ENCODE measurements at regions not wholly inside any gene's neighbourhood (a gene's known extent, or its start where the extent isn't known, plus 50 kb on each side); places are given as distances from the start of the nearest gene placed in this dataset.

DNA sequence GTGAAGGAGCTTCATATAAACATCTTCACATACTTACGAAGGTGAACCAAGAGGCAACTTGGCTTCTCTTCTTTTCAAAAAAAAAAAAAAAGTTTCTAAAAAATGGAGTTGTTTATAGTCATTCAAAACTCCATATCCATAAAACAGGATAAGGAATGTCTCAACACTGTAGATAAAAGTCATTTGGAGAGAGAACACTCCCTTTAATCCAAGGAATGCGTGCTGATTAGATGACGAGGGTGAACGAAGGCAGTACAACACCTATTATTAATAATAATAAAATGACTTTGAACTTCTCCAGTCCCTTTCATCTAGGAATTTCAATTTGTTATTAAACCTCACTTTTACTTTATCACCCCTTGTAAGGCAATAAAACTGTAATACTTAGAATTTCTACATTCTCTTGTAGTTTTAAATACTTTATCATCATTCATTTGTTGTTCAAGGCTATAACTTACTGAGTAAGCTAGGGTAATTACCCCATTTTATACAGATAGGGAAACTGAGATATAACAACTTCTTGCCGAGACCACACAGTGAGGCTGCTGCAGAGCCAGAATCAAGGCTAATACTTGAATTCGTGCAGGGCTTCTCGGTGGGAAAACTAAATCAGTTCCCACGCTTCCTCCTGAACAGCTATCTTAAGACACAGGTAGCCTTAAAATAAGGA, 377.1 kb downstream of the EFNA5 start:
- DNase-seq (ENCODE audit: low spot score): no peak

DNA sequence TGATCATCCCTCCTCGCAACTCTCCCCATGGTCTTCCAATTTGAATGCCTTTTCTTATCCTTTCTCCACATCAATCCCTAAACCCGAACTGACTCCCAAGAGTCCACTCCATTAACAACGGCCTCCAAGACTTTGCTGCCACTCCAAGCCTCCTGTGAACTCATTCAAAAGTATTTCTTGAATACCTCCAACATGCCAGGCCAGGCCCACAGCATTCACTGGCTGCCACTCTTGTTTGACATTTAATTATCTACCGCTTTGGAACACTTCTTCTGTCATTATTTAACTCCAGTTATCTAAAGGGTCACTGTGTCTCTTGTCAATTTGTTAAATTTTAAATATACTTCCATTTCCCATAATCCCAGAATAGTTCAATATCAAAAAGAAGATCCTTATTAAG, 378.9 kb downstream of the EFNA5 start:
- no peak for DNase-seq (ENCODE audit: low spot score)

DNA sequence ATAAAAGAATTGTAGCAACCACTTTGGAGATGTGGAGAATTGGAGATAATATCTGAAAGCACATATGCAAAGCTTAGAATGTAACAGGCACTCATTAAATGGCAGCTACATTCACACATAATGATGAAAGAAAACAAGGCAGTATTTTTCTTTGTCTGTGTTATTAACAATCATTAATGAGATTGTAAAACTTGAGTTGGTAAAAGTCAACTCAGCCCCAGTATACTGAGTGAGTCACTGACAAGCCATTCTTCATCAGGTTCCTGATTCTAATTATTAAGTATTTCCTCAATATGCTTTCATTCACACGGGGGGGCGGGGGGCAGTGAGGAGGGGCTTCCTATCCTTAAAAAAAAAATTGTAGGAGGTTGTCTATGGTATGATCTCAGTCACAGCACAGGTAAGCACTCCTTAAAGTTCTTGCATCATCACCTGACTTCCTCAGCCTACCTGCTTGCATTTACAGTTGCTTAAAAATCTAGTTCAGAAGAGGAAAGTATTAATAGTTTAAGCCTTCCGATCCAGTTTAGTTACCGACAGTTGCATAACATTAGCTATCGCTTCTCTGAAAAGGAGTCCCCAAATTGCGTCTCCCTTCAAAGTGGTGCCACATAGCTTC, 379.8 kb downstream of the EFNA5 start:
- DNase-seq (ENCODE audit: low spot score): no peak

DNA sequence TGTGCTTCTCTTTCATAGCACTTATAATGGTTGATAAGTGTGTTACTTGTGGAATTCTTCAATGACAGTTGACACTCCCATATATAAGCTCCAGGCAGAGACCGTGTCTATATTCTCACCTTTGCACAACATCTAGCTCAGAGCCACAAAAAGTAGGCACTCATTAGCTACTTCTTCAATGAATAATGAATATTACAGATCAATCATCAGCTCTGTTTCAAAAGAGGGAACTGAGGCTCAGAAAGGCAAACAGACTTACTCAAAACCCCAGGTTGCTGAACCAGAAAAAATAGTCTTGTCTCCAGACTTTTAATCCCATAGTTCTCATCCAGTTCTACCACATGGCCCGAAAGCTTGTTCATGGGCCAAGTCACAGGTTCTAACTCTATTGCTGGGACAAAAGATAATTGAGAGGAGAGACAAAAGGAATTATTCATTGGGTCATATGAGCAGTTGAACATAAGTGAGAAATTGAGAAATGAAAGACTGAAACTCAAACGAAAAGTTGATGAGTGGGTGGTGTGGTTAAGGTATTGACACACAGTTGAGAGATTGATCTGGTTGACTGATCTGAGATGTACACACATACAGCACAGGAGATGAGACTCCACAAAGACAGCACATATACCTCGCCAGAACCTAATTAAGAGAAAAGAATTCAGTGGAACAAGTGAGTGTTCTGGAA, 381.6 kb downstream of the EFNA5 start:
- no peak for DNase-seq (ENCODE audit: low spot score)

DNA sequence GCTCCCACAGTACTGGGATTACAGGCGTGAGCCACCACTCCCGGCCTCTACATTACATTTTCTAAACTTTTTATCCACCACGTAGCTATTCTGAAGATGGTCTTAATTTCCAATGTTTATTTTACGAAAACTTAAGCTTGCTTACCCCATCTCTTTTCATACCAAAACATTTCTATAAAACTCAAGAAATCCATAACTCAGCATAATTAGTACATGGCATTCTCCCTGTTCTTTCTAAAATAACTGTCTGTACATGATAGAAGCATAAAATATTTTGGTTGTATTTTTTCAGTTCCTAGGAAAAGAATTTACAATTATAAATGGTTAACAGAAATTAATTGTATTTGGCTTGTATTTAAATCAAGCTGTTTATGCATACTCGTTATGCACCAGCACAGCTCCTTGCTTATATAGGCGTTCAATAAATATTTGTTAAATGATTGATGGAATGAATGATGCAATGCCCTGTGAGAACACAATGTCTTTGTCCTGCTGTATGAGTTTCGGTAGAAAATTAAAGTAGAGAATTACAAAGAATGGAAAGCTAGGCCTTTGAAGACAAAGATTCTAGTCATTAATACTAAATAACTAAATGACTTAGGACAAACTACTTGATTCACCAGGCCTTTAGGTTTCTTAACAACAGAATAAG, 384.2 kb downstream of the EFNA5 start:
- DNase-seq (ENCODE audit: low spot score): no peak

DNA sequence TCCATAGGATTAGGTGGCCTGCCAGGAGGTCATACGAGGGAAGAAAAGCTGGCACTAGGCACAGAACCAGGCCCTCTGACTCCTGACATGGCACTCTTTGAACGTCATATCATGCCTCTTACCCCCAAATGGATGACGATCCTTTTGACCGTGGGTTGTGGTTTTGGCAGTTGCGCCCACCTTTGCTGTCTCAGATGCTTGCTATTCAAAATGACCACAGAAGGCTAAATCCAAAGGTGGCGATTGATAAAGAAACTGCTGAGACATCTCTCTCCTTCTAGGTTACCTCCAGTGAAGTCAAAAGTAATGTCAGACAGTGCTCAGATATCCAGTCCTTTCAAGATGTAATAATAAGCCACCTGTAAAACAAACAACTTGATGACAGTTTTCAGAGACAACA, 385.0 kb downstream of the EFNA5 start:
- DNase-seq (ENCODE audit: low spot score): no peak

DNA sequence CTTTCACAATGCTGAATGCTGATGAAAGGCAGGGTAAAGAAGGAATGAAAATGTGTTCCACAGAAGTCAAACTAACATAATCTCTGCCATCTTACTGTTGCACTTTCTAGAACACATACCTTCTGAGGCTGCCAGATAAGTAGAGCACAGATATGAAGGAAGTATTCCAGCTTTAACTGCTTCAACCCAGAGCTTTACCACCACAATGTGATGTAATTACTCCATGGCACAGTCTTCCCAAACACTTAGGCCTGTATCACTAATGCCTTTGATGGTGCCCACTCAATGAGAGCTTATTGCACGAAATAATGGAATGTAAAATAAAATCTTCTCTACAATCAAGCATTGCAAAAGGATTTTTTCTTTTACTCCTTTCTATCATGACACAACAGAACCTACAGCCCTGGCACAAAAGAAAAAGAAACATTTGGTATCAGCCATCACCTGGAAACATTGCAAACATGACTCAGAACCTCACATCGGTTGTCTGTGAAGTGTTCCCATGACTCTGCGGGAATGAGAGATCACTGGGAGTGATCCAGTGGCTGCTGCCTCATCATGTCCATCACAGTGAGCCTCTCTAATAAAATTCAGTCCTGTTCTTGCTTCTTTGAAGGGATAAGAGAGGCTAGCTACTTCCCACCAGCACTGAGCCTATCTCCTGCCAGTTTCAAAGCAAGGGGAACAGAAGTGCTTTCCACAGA, 385.8 kb downstream of the EFNA5 start:
- no peak for DNase-seq (ENCODE audit: low spot score)

DNA sequence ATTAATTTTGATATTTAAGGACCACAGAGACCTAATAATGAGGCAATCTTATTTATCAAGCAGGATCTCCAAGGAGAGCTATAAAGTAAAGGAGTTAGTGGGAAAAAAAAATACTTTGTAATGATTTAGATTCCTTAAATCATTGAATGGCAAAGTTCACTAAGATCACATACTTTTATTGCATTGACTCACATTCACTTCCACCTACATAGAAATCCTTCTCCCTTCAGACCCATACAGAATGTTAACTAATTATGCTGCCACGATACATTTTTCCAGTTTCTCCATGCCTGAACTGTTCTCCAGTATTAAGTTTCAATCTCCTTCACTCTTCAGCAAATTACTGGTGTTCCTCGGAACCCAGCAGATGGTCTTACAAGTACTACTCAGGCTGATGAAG, 388.7 kb downstream of the EFNA5 start:
- no peak for DNase-seq (ENCODE audit: low spot score)

DNA sequence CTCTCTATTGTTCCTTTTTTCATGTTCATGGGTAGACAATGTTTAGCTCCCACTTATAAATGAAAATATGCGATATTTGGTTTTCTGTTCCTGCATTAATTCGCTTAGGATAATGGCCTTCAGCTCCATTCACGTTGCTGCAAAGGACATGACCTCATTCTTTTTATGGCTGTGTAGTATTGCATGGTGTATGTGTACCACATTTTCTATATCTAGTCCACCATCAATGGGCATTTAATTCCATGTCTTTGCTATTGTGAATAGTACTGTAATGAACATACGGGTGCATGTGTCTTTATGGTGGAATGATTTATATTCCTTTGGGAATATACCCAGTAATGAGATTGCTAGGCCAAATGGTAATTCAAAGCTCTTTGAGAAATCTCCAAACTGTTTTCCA, 392.0 kb downstream of the EFNA5 start:
- no peak for DNase-seq (ENCODE audit: low spot score)

DNA sequence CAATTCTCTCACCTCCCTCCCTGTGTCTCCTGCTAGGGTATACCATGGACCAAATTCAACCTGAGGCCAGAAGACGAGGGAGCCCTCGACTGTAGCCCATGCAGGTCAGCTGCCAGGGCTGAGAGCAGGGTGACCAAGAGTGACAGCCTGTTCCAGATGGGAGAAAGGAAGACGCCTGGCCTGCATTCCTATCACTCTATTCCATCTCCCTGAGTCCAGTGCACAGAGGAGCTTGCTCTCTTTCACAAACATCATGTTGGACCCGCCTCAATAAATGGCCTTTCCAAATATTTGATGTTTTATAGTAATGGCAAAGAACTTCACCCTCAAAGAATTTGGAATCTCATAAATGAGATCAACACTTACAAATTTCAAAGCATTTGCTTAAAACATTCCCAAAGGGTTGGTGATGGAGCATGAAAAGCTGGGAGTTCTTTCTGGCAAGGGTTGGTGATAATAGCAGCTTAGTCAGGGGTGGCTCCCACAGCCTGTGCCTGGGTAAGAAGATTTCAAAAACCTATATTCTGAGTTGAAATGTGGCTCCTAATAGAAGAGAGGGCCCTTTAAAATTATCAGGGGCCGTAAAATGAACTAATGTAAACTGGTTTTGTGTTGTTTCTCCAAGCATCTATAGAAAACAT, 393.1 kb downstream of the EFNA5 start:
- no peak for DNase-seq (ENCODE audit: low spot score)

DNA sequence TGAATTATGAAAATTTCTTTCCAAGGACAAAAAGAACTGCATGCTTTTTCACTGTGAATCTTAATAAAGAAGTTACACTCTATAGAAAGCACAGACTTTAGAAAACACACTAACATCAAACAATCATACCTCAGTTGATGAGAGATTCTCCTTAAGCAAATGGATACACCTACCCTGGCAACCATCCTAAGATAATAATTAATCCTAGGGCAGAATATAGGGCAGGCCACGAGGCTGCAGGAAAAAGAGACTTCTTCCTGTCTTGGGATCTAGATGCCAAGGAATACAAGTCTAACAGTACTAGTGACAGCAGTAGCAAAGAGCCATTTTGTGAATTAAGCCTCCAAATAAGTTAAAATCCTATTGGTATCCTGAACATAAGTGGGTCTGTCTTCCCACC, 395.4 kb downstream of the EFNA5 start:
- no peak for DNase-seq (ENCODE audit: low spot score)

DNA sequence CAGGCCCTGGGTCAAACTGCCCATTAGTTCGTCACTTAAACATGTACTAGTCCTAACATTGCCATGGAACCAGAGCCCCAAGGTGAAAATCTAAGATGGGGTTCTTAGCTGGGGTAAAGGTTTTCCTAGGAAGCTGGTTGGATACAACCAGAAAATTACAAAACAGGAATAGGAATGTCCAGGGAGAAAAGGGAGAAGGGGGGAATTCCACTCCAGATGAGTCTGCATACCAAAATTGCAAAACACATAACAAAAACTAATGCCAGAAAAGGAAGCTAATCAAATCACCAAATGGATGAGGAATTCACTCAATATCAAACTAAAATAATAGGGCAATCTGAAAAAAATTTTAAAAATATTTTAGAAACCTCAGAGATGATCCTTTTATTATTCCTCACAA, 396.2 kb downstream of the EFNA5 start:
- peak; percentile 12 for DNase-seq (ENCODE audit: low spot score)

DNA sequence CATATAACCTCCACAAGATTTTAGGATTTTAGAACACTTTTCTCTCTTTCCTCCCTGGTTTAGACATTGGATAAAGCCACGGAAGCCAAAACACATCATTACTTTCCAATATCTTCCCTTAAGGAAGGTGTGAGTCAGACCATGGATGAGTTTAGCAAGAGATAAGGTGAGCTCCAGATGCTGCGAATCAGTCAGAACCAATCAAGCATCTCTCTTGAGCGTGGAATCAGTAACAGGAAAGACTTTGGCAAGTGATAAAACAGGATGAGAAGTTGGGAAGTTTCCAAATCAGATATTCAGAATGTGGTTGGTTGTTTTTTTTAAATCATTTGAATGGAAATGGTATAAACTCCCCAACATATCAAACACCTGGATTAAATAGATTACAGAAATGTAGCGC, 397.8 kb downstream of the EFNA5 start:
- DNase-seq (ENCODE audit: low spot score): no peak

DNA sequence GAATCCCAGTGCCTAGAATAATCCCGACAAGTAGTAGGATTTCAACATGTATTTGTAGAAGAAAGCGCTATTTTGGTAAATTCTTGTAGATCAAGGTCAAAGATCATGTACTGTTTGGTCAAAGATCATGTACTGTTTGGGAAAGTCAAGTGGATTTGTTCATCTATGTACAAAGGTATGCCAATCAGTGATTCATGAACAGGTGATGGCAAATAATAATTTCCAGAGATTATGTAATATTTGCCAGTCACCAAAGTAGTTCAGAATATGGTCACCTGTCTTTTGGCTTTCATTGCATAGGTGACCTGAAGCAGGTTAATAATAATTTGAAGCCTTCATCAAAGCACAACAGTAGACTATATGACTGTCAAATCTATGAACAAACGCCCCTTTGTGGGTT, 398.2 kb downstream of the EFNA5 start:
- DNase-seq (ENCODE audit: low spot score): no peak

DNA sequence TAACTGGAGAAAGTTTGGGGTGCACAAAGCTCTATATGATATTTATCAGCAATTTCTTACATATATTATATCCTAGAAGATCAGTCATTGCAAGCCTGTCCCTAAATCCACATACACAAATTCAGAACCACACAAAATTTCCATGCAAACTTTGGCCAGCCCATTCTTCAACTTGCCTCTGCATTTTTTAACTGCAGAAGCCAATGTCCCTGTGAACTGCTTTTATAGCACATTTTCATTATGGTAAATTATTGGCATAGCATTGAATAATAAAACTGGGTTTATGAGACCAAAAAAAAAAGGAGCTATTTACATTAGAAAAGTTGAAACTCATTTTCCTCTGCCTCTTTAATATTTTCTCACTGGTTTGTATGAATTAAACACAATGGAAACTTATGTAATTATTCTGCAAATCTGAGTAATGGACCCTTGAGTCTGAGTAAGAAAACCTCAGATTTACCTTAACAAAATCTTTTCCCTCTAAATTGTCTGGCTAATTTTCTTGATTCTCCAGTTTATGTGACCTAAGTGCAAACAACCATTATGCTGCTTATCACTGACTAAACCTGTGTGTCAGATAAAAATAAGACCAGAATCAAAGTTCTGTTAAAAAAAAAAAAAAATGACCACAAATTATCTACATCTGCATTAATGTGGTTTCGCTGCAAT, 398.9 kb downstream of the EFNA5 start:
- no peak for DNase-seq (ENCODE audit: low spot score)

DNA sequence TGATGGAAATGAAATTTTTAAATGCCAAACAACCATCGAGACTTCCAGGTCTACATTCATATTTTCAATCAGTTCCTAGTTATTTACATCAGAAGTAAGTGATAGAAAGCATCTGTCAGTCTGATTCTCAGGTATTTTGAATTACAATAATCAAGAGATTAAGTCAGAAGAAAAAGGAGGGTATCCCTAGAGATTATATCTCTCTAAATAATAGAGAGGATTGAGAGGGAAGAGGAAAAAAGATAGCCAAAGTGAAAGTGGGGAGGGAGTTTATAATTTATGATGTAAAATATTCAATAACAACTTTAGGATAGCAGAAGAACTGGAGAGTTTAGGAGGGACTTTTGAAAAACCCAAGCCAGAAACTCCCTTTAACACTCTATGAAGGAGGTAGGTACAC, 400.2 kb downstream of the EFNA5 start:
- no peak for DNase-seq (ENCODE audit: low spot score)

DNA sequence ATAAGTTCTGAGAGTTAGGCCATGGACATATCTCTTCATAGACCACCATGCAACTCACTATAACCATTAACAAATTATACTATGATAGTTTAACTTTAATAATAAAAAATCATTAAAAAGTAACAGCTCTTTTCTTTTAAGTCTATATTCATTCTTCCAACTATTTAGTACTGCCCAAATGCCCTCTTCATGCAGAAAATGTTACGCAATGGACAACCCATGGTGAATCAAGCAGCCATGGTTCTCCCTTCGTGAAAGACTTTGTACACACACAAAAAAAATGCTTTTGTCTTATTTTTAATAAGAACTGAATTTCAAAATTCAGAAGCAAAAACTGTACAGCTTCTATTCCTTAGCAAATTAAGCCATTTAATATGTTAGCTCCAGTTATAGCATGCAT, 401.1 kb downstream of the EFNA5 start:
- no peak for DNase-seq (ENCODE audit: low spot score)

DNA sequence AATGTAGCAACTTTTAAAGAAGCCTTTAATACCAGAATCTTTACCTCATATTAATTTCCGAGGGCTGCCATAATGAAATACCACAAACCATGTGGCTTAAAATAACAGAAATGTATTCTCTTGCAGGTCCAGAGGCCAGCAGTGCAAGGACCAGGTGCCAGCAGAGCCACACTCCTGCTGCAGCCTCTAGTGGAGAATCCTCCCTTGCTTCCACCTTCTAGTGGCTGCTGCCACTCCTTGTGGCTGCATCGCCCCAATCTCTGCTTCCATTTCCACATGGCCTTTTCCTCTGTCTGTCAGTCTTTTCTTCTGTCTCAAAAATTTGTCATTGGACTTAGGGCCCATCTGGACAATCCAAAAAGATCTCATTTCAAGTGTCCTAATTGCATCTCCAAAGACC, 401.5 kb downstream of the EFNA5 start:
- no peak for DNase-seq (ENCODE audit: low spot score)

DNA sequence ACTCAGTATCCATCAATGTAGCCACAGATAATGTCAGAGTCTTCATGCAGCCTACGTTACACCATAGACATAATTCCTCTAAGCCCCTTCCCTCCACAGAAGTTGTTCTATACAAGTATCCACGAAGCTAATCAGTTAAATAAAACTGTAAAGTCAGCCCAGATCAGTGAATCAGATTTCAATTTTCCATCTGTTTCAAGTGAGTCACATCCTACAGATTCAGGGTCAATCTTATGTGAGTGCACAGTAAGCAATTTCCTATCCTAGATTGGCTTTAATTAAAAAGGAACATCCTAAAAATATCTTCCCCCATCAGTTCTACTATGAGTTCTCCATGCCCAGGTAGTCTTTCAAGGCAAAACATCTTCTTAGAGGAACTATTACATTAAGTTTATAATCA, 402.5 kb downstream of the EFNA5 start:
- no peak for DNase-seq (ENCODE audit: low spot score)

DNA sequence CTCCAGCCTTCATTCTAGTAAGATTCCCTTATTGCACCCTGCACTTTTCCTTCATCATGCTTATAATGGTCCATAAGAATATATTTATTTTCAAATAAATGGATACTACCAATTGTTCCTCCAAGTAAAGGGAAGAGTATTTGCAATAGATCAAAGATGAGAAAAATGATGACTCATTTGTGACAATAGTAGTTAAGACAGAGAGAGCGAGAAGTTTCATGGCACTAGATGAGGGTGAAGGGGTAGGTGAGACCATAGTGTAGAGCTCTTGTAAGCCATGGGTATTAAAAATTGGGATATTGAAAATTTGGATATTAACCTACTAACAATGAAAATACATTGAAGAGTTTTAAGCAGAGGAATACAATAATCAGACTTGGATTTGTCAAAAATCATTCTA, 404.6 kb downstream of the EFNA5 start:
- DNase-seq (ENCODE audit: low spot score): no peak

DNA sequence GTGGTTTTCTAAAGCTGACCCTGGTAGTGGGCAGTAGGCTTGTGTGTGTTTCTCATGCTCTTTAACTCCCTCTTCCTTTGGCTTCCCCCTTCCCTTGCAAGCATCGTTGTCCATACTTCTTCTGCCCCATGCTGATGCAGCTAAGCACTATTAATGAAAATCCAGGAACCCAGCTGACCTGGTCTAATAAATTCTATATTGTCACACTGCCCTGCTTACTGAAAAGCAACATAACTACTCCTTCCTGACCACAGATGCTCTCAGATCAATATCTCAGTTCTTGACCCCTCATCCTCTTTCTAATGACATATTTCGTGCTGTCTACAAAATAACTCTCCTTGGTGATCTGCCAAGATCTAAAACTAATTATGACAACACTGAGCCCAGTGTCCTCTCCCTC, 405.5 kb downstream of the EFNA5 start:
- no peak for DNase-seq (ENCODE audit: low spot score)

Data from AG08395 (cell line).